ENCODE measurements at regions not wholly inside any gene's neighbourhood (a gene's known extent, or its start where the extent isn't known, plus 50 kb on each side); places are given as distances from the start of the nearest gene placed in this dataset.
"Not testable (repeated sequence)": the region's sequence is repeated elsewhere in the genome, so short reads cannot be mapped to it uniquely, and the experiment has no call there.

GRCh38 chr4:141860974-141861373, 224.6 kb downstream of the IL15 start:
- 96 to 98% methylated on average over 1 of the region's 1 CpG for WGBS, 2 donors
- no peak for ATAC-seq
- no peak for TF ChIP-seq CTCF (IDR thresholded peaks at IDR 0.05)

GRCh38 chr4:141870152-141870551, 233.8 kb downstream of the IL15 start:
- H3K9me3 ChIP-seq = peaks cover 0 to 21% (median 0%) of the 10 kb centered on the region in 11 donors
- WGBS, 2 donors = 9 to 19% methylated on average over 1 of the region's 1 CpG
- ATAC-seq = no peak
- no peak for DNase-seq
- no peaks in the 10 kb centered on the region for H3K27me3 ChIP-seq
- no peaks in the 10 kb centered on the region for H3K36me3 ChIP-seq
- H3K4me3 ChIP-seq = no peak overlapping the region
- TF ChIP-seq CTCF (IDR thresholded peaks at IDR 0.05) = no peak
- H3K27ac ChIP-seq = no peak overlapping the region
- H3K4me1 ChIP-seq = no peaks in the 10 kb centered on the region
- intact Hi-C loops (cut with DNase I) = no loop called here

More at GRCh38 chr4:141860974-141861373, 224.6 kb downstream of the IL15 start:
- Histone ChIP-seq H3K27me3 (no peaks in the 10 kb centered on the region), H3K27ac (no peak overlapping the region), H3K36me3 (no peaks in the 10 kb centered on the region), H3K9me3 (peaks cover 0 to 4% (median 0%) of the 10 kb centered on the region in 11 donors), H3K4me1 (no peaks in the 10 kb centered on the region), H3K4me3 (no peak overlapping the region)
- intact Hi-C loops (cut with DNase I) = no loop called here
- no peak for DNase-seq

GRCh38 chr4:141871086-141871770, 234.8 kb downstream of the IL15 start:
- peaks cover 0 to 27% (median 0%) of the 10 kb centered on the region in 11 donors for H3K9me3 ChIP-seq
- H3K36me3 ChIP-seq = no peaks in the 10 kb centered on the region
- H3K4me3 ChIP-seq = no peak overlapping the region
- no peak overlapping the region for H3K27ac ChIP-seq
- intact Hi-C loops (cut with DNase I) = no loop called here
- ATAC-seq (no peak), DNase-seq (no peak)
- 61 to 79% methylated on average over 4 of the region's 4 CpGs for WGBS, 2 donors
- no peaks in the 10 kb centered on the region for H3K27me3 ChIP-seq
- no peaks in the 10 kb centered on the region for H3K4me1 ChIP-seq
- no peak for TF ChIP-seq CTCF (IDR thresholded peaks at IDR 0.05)

- H3K36me3 ChIP-seq; H3K4me1 ChIP-seq; DNase-seq; H3K4me3 ChIP-seq; H3K27ac ChIP-seq; H3K9me3 ChIP-seq; ATAC-seq; intact Hi-C loops (cut with DNase I); H3K27me3 ChIP-seq: not testable (repeated sequence)
- WGBS, 2 donors = 44 to 54% methylated on average over 9 to 11 of the region's 12 CpGs
Measured at GRCh38 chr4:141882650-141883049, 246.3 kb downstream of the IL15 start.

GRCh38 chr4:141884070-141884469, 247.7 kb downstream of the IL15 start:
- Histone ChIP-seq H3K4me3 (no peak overlapping the region), H3K9me3 (no peaks in the 10 kb centered on the region), H3K4me1 (no peaks in the 10 kb centered on the region), H3K27ac (no peak overlapping the region), H3K36me3 (no peaks in the 10 kb centered on the region), H3K27me3 (no peaks in the 10 kb centered on the region)
- DNase-seq = no peak
- no peak for TF ChIP-seq CTCF (IDR thresholded peaks at IDR 0.05)
- WGBS, 2 donors = 81 to 86% methylated on average over 2 of the region's 2 CpGs
- ATAC-seq = no peak
- intact Hi-C loops (cut with DNase I) = no loop called here

Measured in heart right ventricle (tissue), 16 donors.